H1 (cell line): ENCODE measurements at regions not wholly inside any gene's neighbourhood (a gene's known extent, or its start where the extent isn't known, plus 50 kb on each side); places are given as distances from the start of the nearest gene placed in this dataset.

Source experiments
- CTCF ChIA-PET: fragments of 300-600 bp; sonication (Branson Sonifier 250); formaldehyde crosslinking; loops from one replicate; lab custom pipeline; 2021; ENCODE audit not compliant: partially characterized antibody; lab: Charles Lee
- POLR2A ChIA-PET: fragments of 300-600 bp; sonication (Branson Sonifier 250); formaldehyde crosslinking; loops from one replicate; lab custom pipeline; 2021; ENCODE audit warnings: inconsistent platforms; ENCODE audit not compliant: partially characterized antibody; lab: Charles Lee
- DNase-seq, 2 experiments: peaks; one replicate each; pipeline versions ENCODE4 v3.0.0 to v3.0.0-alpha.2; 2010 to 2022; ENCODE audit warnings: low spot score in 2 of 2, low read depth in 1 of 2, mixed read lengths in 1 of 2
- FAIRE-seq: peaks from 2 replicates; lab custom pipeline; 2011; peaks lifted over from hg19 to GRCh38; lab: Jason Lieb, UNC
- H2AFZ ChIP-seq: 2 replicates; pipeline ENCODE4 v1.8.1; 2012; ENCODE audit warnings: low read length, inconsistent platforms
- H2AK5ac ChIP-seq: 2 replicates; pipeline ENCODE4 v1.6.1; 2013; ENCODE audit warnings: low read depth, low read length
- H2BK120ac ChIP-seq: replicated peaks from 2 replicates; pipeline ENCODE3; 2013; ENCODE audit warnings: low read depth, low read length, inconsistent platforms
- H2BK12ac ChIP-seq: 2 replicates; pipeline ENCODE4 v1.6.1; 2013; ENCODE audit warnings: low read depth, low read length
- H2BK15ac ChIP-seq: 2 replicates; pipeline ENCODE4 v1.6.1; 2013; ENCODE audit warnings: low read length
- H2BK20ac ChIP-seq: 2 replicates; pipeline ENCODE4 v1.6.1; 2013; ENCODE audit warnings: low read length
- H2BK5ac ChIP-seq: 2 replicates; pipeline ENCODE4 v1.6.1; 2013; ENCODE audit warnings: low read depth, low read length
- H3K14ac ChIP-seq: 2 replicates; pipeline ENCODE4 v1.6.1; 2013; ENCODE audit warnings: inconsistent platforms; ENCODE audit not compliant: insufficient read length
- H3K18ac ChIP-seq: 2 replicates; pipeline ENCODE4 v1.6.1; 2013; ENCODE audit warnings: low read length; ENCODE audit errors: extremely low read depth
- H3K23ac ChIP-seq: 2 replicates; pipeline ENCODE4 v1.6.1; 2013; ENCODE audit warnings: inconsistent platforms; ENCODE audit not compliant: insufficient read length
- H3K23me2 ChIP-seq: 2 replicates; pipeline ENCODE4 v1.6.1; 2013; ENCODE audit warnings: low read depth, low read length
- H3K27ac ChIP-seq: 2 replicates; pipeline ENCODE4 v1.6.1; 2011; ENCODE audit warnings: low read depth, low read length, inconsistent platforms
- H3K27me3 ChIP-seq, 4 experiments: replicated peaks in 1 of 4; 1 replicate in 1 of 4; 2 replicates in 3 of 4; pipeline versions ENCODE4 v1.6.1 to v1.8.1; 2011 to 2013; ENCODE audit warnings: low read length in 3 of 4, mild to moderate bottlenecking in 3 of 4, inconsistent platforms in 2 of 4, mixed read lengths in 2 of 4, moderate library complexity in 1 of 4; ENCODE audit not compliant: control insufficient read depth in 3 of 4, insufficient read depth in 3 of 4; ENCODE audit errors: extremely low read depth in 1 of 4
- H3K36me3 ChIP-seq, 4 experiments: 2 replicates each; pipeline versions ENCODE4 v1.6.1 to v1.8.1; 2011 to 2013; ENCODE audit warnings: mild to moderate bottlenecking in 4 of 4, low read length in 3 of 4, moderate library complexity in 2 of 4, control low read depth in 1 of 4, inconsistent platforms in 1 of 4; ENCODE audit not compliant: insufficient read depth in 4 of 4, control insufficient read depth in 2 of 4
- H3K4ac ChIP-seq: replicated peaks from 2 replicates; pipeline ENCODE3; 2013; ENCODE audit warnings: low read length, low read depth, mixed read lengths, inconsistent platforms; ENCODE audit not compliant: insufficient read length
- H3K4me1 ChIP-seq, 4 experiments: replicated peaks in 1 of 4; 1 replicate in 1 of 4; 2 replicates in 3 of 4; pipeline versions ENCODE4 v1.6.1 to v1.8.1; 2011 to 2013; ENCODE audit warnings: low read length in 3 of 4, inconsistent platforms in 2 of 4, mixed read lengths in 1 of 4; ENCODE audit not compliant: insufficient read depth in 4 of 4, control insufficient read depth in 3 of 4
- H3K4me2 ChIP-seq, 2 experiments: 2 replicates each; pipeline versions ENCODE4 v1.6.1 to v1.8.1; 2011 to 2013; ENCODE audit warnings: low read depth in 2 of 2, low read length in 2 of 2, control low read depth in 1 of 2, inconsistent platforms in 1 of 2, mild to moderate bottlenecking in 1 of 2; ENCODE audit not compliant: insufficient read depth in 1 of 2
- H3K4me3 ChIP-seq, 4 experiments: fragments of 200-600, 300-600 bp in 1 of 4; sonication (generic), shearing (Covaris generic), sonication (Bioruptor Twin) in 1 of 4; 2 replicates each; pipeline versions ENCODE4 v1.5.1 to v1.8.1; 2011 to 2016; ENCODE audit warnings: low read length in 4 of 4, low read depth in 3 of 4, control low read depth in 2 of 4, inconsistent platforms in 2 of 4, mild to moderate bottlenecking in 2 of 4, mixed read lengths in 1 of 4, moderate library complexity in 1 of 4; ENCODE audit not compliant: insufficient read depth in 2 of 4; ENCODE audit errors: extremely low read depth in 1 of 4
- H3K56ac ChIP-seq: replicated peaks from 2 replicates; pipeline ENCODE3; 2013; ENCODE audit warnings: low read depth, mild to moderate bottlenecking, mixed read lengths, low read length, inconsistent platforms; ENCODE audit not compliant: insufficient read length
- H3K79me1 ChIP-seq: 2 replicates; pipeline ENCODE4 v1.6.1; 2013; ENCODE audit warnings: low read depth, low read length, control low read depth
- H3K79me2 ChIP-seq, 2 experiments: 2 replicates each; pipeline versions ENCODE4 v1.6.1 to v1.8.1; 2012 to 2013; ENCODE audit warnings: low read length in 2 of 2, mild to moderate bottlenecking in 2 of 2, inconsistent platforms in 1 of 2; ENCODE audit not compliant: insufficient read depth in 2 of 2, control insufficient read depth in 1 of 2
- H3K9ac ChIP-seq, 4 experiments: replicated peaks in 1 of 4; 1 replicate in 1 of 4; 2 replicates in 3 of 4; pipeline versions ENCODE4 v1.6.1 to v1.8.1; 2011 to 2013; ENCODE audit warnings: low read depth in 3 of 4, low read length in 3 of 4, control low read depth in 2 of 4, mild to moderate bottlenecking in 2 of 4, moderate library complexity in 2 of 4, inconsistent platforms in 1 of 4; ENCODE audit errors: extremely low read depth in 1 of 4
- H3K9me3 ChIP-seq, 2 experiments: 2 replicates each; pipeline versions ENCODE4 v1.6.1 to v1.8.1; 2012 to 2013; ENCODE audit warnings: mild to moderate bottlenecking in 2 of 2, moderate library complexity in 2 of 2, control low read depth in 1 of 2, inconsistent platforms in 1 of 2, low read depth in 1 of 2, low read length in 1 of 2, mixed read lengths in 1 of 2; ENCODE audit not compliant: insufficient read depth in 2 of 2
- H4K20me1 ChIP-seq, 2 experiments: replicated peaks in 1 of 2; 2 replicates each; pipeline versions ENCODE3 to v1.8.1; 2011 to 2013; ENCODE audit warnings: inconsistent platforms in 2 of 2, low read length in 2 of 2, mild to moderate bottlenecking in 1 of 2; ENCODE audit not compliant: insufficient read depth in 2 of 2, control insufficient read depth in 1 of 2
- H4K5ac ChIP-seq: 2 replicates; pipeline ENCODE4 v1.6.1; 2013; ENCODE audit warnings: low read length, low read depth, mixed read lengths, inconsistent platforms; ENCODE audit not compliant: insufficient read length
- H4K8ac ChIP-seq: 2 replicates; pipeline ENCODE4 v1.8.0; 2013; ENCODE audit warnings: mild to moderate bottlenecking, moderate library complexity, low read length, inconsistent platforms; ENCODE audit not compliant: insufficient read depth; ENCODE audit errors: extremely low read depth
- H4K91ac ChIP-seq: replicated peaks from 2 replicates; pipeline ENCODE3; 2013; ENCODE audit warnings: low read length, mixed read lengths, inconsistent platforms; ENCODE audit not compliant: insufficient read length
- ASH2L ChIP-seq: fragments of 200-600, 300-600 bp; sonication (generic); IDR thresholded peaks from one replicate; pipeline ENCODE4 v1.7.1; 2017; ENCODE audit warnings: low read length
- MAFK ChIP-seq: IDR thresholded peaks from 2 replicates; pipeline ENCODE4 v1.6.1; 2012; ENCODE audit warnings: low read depth, mild to moderate bottlenecking, improper control_type of control experiment, low read length

DNA sequence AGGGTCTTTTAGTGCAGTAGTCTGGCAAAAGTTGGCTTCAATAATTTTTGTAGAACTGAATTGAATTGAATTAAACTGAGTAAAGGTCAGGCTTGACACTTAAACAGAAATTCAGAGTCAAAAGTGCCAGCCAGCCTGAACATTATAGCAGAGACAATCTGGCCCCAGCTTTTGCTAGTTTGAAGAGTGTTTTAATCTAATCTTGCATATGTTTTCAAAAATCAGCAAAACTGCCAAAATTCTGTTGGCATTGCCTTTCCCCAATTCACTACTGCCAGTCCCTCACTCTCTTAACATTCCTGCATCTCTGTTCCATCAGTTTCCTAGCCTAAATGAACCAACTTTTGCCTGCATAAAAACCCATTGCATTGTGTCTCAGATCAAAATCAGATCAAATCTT, 403.8 kb downstream of the NUF2 start:
- FAIRE-seq, result no peak
- Histone ChIP-seq H4K8ac (no peak overlapping the region), H3K4ac (no peak overlapping the region)
- TF ChIP-seq ASH2L (no peak), MAFK (no peak)

More for the DNA sequence above, 403.8 kb downstream of the NUF2 start:
- Histone ChIP-seq H2BK120ac (no peak overlapping the region), H3K79me1 (no peaks in the 10 kb centered on the region), H3K18ac (no peak overlapping the region), H3K9ac (no peak overlapping the region), H3K56ac (no peak overlapping the region), H4K91ac (no peak overlapping the region), H2BK20ac (no peak overlapping the region), H3K27me3 (no peaks in the 10 kb centered on the region), H3K14ac (no peak overlapping the region), H2AK5ac (no peak overlapping the region), H2BK15ac (no peak overlapping the region), H3K4me3 (no peak overlapping the region), H2AFZ (peak overlapping the region; percentile 28; the same call in 1 of the 2 replicates), H3K4me1 (no peaks in the 10 kb centered on the region), H3K79me2 (no peaks in the 10 kb centered on the region), H3K23me2 (no peaks in the 10 kb centered on the region), H3K4me2 (no peak overlapping the region), H3K9me3 (peaks cover 7 to 9% of the 10 kb centered on the region in 2 experiments; a peak in 2 of 4 replicates), H4K5ac (no peak overlapping the region), H2BK12ac (no peak overlapping the region), H4K20me1 (no peaks in the 10 kb centered on the region), H3K23ac (no peak overlapping the region), H3K27ac (no peak overlapping the region), H2BK5ac (no peak overlapping the region), H3K36me3 (no peaks in the 10 kb centered on the region)
- ChIA-PET POLR2A (no interaction called here), CTCF (interaction anchor here (1.0 kb wide), 1 partner anchor 148 kb away, joined by 3 read pairs; no protein-coding TSS in a partner anchor)
- no peak for DNase-seq
